Jurkat, Clone E6-1 (cell line): ENCODE measurements at regions not wholly inside any gene's neighbourhood (a gene's known extent, or its start where the extent isn't known, plus 50 kb on each side); places are given as distances from the start of the nearest gene placed in this dataset.

ENCODE experiments used
- DNase-seq: peaks from one replicate; pipeline ENCODE4 v3.0.0-alpha.2; 2011; ENCODE audit warnings: low read depth, low spot score
- H3K4me3 ChIP-seq: 2 replicates; pipeline ENCODE4 v1.5.1; 2011; ENCODE audit warnings: mild to moderate bottlenecking, low read length, control low read depth, moderate library complexity

DNA sequence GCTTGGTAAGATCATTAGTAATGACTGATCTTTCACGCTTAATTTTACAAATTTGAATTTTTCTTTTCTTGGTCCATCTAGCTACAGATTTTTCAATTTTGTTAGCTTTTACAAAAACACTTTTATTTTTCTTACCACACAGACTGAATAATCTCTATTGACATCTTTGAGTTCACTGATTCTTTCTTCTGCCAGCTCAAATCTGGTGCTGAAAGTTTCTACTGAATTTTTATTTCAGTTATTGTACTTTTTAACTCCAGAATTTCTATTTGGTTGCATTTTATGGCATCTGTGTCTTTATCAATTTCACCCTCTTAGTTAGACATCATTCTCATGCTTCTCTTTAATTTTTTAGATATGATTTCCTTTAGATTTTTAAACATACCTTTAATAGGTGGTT is 584.7 kb downstream of the LMO4 start:
- H3K4me3 ChIP-seq = no peak overlapping the region
- no peak for DNase-seq

DNA sequence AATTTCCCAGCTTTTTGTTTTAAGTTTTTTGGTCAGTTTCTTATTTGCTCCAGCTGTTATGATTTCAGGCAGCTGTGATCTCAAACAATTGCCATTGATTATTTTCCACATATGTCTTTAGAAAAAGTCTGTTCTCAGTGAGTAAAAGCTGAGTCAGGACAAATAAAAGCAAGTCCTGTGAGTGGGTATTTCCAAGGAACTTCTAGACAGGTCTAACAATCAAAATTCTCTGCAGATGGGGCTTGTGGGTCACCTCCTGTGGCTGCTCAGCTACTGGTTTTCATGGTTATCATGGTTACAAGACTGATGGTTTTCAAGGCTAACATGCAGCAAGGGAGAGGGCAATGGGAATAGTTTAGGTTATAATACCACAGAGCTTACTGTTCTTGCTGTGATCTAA is 585.7 kb downstream of the LMO4 start:
- H3K4me3 ChIP-seq = no peak overlapping the region
- DNase-seq = no peak

DNA sequence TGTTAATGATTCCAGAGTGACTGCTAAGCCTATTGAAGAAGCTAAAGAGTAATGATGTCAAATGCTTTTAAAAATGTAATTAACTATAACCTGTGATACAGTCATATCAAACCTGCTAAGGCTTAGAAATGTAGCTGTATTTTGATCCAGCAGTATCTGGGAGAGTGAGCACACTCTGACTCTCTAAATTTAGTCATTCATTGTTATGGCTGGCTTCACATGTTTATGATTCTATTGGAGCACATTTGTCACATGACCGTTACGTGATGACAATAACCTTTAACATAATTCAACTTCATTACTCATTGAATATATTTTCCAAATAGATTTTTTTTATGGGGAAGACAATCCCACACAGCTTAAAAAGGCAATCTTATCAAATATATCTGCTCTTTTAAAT is 587.1 kb downstream of the LMO4 start:
- no peak overlapping the region for H3K4me3 ChIP-seq
- DNase-seq = no peak

DNA sequence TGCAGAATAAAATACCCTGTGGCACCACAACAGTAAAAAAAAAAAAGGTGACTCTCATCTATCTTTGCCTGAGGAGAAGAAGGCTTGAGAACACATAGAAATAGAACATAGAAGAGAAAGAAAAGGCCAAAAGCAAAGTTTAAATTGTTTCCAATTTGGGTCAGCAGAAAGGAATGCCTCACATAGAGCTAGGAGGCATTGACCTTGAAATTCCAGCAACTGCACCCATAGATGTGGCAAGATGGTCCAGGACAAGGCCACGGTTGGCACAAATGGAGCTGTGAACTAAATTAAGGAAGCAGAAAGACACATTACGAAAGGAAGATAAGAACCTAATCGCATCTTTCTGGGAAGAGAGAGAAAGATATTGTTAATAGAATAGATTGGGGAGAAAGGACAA is 588.3 kb downstream of the LMO4 start:
- no peak for DNase-seq
- H3K4me3 ChIP-seq = no peak overlapping the region

DNA sequence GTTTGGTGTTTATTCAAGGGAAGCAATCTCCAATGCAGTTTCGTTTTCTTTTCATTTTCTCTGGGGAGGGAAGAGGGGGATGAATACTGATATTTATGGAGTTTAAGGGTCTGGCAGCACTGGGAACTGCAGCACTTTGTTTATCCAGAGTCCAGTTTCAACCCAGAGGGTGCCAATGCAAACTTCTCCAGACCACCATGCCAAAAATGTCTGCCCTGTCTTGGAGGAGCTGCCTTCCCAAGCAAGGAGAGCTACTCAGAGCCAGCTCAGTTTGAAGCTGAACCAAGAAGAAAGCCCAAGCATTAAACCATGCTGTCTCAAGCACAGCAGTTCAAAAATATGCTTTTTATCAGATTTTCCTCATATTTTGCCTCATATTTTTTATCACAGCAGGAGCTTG is 589.7 kb downstream of the LMO4 start:
- no peak for DNase-seq
- no peak overlapping the region for H3K4me3 ChIP-seq

DNA sequence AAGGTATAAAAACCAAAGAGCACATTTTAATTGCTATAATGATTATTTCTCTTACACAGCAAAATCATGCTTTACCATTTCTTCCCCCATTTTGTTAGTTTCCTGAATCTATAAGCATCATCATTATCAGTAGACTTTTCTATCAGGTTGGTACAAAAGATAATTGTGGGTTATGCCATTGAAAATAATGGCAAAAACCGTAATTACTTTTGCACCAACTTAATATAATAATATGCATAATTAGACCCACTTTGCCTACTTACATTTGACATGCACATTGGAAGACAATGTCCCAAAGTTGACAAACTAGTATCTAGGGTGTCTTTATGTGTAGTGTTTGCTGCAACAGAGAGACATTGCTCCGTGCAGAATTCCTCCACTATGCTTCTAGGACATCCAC is 594.2 kb downstream of the LMO4 start:
- no peak for DNase-seq
- H3K4me3 ChIP-seq = no peak overlapping the region

DNA sequence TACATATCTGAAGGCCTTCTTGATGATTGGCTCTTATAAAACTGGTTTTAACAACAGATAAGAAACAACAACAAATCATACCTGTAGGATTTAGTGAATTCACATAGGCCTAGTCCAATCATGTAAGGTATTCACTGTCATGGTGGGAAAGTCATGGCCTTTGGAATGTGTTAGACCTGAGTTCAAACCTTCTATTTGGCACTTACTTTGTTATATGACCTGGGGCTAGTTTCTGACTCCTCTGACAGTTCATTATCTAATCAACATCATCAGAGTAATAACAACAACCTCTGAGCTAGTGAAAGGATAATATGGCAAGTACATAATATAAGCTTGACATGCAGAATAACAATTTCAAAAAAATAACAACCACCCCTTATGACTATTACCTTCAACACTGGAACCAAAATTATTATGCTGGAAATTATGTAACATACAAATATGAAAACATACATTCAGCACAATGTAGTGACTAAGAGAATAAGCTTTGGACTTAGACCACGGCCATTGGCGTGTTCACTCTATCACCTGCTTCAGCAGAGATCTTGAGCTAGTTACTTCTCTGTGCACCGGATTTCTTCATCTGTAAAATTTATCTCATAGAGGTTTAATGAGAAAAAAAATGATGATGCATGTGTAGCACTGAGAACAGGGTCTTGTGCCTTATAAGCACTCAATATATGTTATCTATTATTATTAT is 597.6 kb downstream of the LMO4 start:
- H3K4me3 ChIP-seq = no peak overlapping the region
- DNase-seq = no peak

DNA sequence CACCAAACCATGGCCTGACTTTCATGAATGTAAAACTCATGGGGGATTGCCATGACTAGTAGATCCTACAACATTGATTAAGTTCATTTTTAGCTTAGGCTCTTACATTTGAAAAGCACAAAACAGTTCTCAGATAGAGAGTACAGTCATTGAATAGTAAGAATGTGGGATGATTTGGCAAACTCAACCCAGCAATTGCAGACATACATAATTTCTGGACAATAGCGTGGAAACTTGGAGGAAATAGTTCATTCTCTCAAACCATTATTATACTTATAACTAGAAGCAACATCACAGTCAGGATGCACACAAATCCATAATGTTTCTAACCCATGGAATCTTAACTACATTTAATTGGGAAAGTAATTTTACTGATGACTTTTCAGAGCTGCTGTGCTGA is 598.2 kb downstream of the LMO4 start:
- DNase-seq = no peak
- H3K4me3 ChIP-seq = no peak overlapping the region

DNA sequence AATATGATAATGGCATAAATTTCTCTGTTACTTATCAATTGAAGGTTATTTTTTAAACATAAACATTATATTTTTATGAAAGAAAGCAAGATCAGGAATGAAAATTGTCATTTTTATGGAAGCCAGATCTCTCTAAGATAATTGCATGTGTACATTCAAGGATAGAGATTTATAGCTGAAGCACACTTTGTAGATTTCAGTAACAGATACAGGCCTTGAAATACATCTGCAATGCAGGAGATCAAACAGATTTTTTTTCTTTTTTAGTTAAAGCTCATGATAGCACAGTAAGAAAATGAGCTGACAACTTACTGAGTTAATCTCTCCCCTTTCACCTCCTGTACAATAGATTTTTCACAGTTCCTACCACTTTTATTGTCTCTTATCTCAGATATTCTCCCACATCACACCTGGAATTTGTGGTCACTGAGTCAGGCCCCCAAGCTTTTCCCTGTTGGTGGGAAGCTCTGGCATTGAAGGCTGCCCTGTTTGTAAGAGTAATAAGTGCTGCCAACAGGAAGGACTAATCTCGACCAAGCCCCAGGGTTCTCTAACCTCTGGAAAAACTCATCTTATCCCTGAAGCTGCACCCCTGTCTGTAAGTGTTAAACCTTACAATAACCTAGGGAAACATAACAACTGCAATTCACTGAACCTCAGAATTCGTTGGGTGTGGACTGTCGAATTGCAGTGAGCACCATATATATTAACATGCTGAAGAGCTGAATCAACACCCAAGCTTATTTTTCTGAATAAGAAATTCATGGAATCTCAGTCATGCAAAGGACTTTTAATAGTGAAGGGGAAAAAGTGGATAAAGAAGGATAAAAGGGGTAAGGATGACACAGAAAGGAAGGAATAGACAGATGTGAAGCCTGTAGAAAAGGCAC is 599.0 kb downstream of the LMO4 start:
- H3K4me3 ChIP-seq = no peak overlapping the region
- DNase-seq = no peak

DNA sequence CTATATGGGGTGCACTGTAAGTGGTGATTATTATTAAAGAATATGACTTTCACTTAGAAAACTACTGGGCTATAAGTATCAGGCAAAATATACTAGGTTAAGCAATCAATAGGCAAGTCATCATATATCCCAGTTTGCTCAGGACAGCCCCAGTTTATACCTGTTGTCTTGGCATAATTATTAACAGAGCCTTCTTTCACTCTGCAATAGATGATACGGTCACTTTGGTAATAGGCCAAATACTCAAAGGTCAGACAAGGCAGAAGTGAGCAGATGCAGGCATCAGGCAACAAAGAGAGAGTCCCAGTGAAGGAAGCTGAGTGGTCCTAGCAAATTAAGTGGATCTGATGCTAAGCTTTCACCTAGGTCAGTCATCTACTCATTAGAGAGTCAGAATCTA is 599.9 kb downstream of the LMO4 start:
- H3K4me3 ChIP-seq = no peak overlapping the region
- DNase-seq = no peak

DNA sequence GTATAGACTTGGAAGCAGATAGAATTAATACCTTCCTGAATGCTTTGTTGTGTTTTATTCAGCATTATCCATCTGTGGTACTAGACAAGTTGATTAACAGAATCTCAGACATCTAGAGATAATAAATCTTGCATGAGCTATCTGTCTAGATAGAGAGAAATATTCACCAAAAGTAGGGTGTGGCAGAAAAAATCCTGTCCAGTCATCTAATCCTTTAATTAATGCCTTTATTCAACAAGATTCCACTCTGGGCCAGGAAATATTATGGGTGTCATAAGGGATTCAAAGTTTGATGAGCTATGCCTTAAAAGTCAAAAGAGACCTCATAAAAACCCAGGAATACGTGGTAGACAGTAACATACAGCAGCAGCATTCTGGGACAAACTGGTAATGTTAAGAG is 601.2 kb downstream of the LMO4 start:
- DNase-seq = no peak
- no peak overlapping the region for H3K4me3 ChIP-seq

DNA sequence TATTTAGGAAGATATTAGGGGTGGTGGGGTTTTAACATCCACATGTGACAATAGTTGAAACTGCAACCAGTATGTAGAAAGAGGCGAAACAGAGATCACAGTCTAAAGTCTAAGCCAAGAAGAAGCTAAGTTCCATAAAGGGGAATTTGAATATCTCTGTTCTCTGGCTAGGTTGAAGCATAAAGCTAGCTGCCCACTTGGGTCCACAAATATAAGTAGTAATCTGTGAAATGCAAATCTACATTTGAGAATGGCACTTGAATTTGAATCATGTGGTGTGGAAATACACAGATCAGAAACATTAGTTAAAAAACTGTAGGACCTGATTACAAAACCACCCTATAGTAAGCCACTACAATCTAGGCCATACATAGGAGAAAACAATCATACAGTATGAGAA is 602.1 kb downstream of the LMO4 start:
- H3K4me3 ChIP-seq = no peak overlapping the region
- DNase-seq = no peak

DNA sequence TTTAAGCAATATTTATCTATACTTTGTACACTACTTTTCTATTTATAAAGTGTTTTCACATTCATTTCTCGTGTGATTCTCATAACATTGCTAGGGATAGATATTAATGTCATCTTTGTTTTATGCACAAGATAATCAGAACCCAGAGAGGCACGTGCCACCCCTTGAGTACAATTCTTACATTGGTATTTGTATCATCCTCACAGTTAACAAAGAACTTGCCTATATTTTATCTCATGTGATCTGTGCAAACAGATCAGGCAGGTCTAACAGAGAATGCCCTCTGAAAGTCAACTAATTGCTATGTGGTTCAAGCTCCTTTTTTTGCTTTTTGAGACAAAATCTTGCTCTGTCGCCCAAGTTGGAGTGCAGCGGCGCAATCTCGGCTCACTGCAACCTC is 604.5 kb downstream of the LMO4 start:
- no peak overlapping the region for H3K4me3 ChIP-seq
- DNase-seq = no peak

DNA sequence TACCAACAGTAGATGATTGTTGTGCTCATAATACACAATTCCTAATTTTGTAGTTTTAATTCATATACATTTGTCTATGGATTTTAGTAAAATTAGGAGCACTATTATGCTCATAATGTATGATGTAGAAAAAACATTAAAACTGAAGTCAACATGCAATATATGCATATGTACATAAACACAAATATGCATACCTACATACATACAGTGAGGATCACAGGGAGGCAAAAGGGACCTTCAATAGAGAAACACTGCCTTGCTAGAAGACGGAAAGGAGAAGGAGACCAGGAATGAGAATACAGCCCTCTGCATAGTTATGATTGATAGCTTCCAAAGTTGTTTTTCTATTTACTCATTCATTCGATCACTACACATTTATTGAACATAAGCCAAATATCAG is 606.5 kb downstream of the LMO4 start:
- DNase-seq = no peak
- H3K4me3 ChIP-seq = no peak overlapping the region

DNA sequence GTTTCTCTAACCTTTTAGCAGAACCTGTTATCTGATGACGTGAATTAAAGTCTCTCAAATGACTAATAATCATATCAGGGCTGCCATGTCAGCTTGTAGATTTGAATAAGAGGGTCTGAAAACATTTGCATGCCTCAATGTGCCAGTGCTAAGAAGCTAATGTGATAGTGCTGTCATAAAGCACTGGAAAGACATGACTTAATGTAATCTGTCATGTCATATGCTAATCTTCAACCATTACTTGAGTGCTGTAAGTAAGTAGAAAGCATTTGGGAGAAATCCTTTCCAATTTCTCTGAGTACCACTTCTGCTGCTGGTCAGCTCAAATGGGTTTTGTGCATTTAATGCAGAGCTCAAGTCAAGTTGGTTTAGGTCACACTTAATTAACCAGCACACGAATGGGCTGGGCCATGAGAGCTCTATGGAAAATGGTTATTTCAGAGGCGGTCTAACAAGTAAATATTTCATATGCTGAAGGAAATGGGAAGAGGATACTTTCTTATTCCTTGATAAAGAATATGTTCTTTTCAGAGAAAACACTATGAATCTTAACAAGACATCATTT is 609.2 kb downstream of the LMO4 start:
- no peak for DNase-seq
- no peak overlapping the region for H3K4me3 ChIP-seq

DNA sequence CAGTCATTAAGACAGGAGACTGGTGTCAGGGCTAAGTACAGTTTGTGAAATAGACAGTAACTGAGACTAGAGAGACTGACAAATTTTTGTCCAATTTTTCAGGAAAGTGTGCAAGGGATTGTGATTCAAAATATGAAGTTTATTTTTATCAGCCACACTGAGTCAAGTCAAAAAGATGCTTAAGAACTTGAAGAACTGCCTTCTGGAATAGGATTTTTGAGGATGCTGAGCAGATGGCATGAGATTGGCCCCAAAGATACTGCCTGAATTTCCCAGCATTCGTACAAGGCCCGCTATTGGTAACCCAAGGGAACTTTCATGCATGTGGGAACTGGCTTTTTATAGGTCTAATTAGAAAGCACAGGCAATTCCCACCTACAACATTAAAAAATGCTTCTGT is 610.0 kb downstream of the LMO4 start:
- no peak overlapping the region for H3K4me3 ChIP-seq
- no peak for DNase-seq

DNA sequence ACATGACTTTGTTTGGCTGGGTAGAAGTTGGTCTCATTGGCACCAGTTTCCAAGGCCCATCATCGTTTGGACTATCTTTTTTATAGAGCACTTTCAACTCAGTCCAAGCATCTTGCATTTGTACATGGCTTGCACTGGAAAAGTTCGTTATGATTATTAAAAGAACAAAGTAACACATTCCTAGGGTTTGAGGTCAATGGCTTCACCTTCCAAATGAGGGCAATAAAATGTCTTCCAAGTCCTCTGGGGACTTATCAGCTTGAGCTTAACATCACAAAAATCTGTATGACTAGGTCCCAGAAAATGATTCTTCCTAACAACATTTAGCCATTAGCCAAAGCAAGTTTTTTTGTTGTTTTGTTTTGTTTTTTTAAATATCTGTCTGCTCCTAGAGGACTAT is 610.8 kb downstream of the LMO4 start:
- no peak for DNase-seq

DNA sequence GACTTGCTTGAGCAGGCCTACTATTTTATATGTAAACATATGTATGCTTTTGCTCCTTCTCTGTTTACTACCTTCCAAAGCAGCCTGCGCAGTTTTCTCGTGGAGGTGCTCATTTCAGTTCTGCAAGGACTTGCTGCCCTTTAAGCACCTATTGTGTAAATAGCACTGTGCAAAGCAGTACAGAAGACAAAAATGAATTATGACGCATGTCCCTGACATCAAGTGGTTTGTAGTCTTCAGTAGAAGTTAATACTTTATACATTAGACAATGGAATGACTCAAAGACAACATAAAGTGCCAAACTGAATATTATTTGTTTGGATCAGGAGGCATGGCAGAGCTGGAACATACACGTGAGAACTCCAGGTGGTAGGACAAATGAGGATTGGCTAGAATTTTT is 611.7 kb downstream of the LMO4 start:
- no peak overlapping the region for H3K4me3 ChIP-seq
- DNase-seq = no peak

More for the DNA sequence above, 610.8 kb downstream of the LMO4 start:
- no peak overlapping the region for H3K4me3 ChIP-seq

DNA sequence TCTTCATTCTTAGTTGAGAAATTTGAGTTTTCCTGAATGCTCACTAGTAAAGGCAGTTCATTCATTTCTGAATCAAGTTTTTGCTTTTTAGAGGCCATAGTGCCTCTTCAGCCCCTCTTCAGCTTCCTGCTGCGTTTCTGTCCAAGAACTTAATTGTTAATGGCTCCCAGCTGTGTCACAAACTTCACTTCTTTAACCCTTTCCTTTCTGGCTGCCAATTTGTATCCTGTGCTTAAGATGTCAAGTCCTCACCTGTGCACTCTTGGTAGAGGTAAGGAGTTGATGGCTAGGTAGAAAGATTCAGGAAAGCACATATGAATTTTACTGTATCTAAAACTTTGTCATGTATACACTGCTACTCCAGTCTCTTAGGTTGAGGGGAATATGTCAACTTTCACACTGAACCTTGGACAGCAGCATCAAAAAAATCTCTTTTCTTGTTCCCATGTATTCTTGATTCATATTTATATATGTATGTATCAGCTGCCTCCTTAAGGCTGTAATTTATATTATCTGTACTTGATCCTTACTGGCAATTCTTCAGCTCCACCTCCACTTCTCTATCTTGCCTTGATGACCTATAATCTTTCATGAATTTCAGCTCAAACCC is 612.8 kb downstream of the LMO4 start:
- no peak for DNase-seq
- no peak overlapping the region for H3K4me3 ChIP-seq

DNA sequence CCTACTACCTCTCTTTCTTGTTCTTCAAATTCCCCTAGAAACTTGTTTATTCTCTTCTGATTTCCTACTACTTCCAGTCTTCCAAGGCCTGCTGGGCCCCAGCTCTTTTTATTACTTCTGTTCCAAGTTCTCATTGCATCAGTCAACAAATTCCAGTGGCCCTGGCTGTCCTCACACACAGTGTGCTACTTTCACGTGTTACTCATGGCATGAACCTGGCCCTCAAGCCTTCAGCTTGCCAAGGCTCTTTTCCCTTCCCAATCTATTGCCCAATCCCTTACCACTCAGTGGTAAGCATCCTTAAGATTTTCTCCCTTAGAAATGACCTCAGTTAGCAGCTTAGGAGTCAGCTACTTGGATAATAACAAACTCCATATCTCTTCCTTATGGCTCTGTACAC is 613.5 kb downstream of the LMO4 start:
- no peak for DNase-seq
- no peak overlapping the region for H3K4me3 ChIP-seq
